GM19328 (cell line): ENCODE measurements at regions not wholly inside any gene's neighbourhood (a gene's known extent, or its start where the extent isn't known, plus 50 kb on each side); places are given as distances from the start of the nearest gene placed in this dataset.

Experiments
- ATAC-seq: cut with Tn5 transposase; IDR thresholded peaks from one replicate; pipeline ENCODE4 v1.9.1; 2021; ENCODE audit warnings: mild to moderate bottlenecking, moderate library complexity; ENCODE audit not compliant: unreplicated experiment

DNA sequence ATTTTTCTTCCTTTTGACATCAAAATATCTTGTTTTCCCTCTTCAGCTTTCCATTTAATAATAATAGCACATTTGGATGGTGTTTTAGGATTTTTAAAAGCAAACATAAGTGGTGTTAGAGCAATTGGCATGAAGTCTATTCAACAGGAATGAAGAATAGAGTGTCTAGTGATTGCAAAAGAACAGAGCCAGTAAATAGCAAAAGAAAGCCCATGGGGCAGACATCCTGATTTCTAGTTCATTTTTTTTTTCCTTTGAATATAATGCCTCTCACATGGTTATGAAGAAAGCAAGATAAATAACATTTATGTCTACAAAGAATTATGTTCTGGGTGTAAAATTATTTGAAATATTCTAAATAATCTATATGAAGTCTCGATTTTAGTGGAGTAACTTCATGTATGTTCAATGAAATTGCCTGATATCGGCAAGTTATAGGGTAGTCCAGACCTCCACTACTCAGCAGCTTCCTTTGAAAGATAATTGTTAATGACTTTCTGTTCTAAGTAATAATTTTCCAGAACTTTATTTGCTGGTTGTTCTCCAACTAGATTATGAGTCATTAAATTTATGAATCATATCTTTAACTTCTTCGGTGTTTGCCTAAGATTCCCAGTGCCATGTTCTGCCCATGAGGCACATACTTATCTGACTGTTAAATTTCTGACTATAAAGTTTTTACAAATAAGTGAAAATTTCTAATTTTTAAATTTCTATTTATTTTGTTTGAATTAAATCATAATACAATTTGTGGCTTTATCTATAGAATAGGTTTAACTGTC is 587.9 kb downstream of the TLL1 start:
- ATAC-seq = no peak

DNA sequence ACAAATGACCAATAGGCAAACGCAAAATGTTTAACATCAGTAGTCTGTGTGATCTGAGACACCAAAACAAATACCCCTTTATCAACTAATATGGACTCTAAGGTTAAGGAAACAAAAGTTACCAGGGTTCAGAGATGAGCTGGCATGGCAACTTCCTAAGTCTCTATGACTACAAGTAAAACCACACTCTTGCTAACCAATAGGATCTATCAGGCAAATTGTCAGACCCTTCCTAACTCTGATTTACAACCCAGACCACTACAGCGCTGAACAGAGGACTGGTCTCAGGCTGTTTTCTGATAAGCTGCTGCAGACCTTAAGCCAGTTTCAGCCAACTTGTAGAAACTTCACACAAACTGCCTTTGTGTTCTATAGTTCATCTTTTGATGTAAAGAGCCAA is 608.0 kb downstream of the TLL1 start:
- no peak for ATAC-seq

DNA sequence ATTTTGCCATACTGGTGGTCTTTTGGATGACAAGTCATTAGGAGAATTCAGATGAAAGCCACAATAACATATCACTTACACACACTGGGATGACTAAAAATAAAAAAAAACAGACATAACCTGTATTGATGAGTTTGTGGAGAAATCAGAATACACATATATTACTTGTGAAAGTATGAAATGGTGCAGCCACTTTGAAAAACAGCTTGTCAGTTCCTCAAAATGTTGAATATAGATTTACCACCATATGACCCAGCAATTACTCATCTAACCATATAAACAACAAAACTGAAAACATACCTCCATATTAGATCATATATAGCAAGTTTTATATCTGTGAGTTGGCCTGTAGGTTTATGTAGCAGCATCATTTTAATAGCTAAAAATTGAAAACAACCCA is 608.7 kb downstream of the TLL1 start:
- ATAC-seq = no peak

DNA sequence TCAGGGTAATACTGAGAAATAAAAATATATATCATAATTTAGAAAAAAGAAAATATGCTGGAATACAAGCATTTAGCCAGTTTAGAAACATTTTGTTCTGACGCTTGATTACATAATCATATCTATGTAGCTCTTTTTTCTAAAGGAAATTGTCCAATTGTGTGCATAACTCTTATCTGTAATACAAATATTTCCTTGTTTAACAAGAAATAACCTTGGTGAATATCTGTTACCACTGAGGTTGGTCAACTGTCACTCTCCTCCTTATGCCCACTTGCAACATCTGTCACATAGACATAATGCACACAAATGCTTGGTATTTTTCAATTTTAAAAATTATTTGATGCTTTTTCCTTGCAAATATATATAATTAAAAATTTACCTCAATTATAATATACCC is 609.7 kb downstream of the TLL1 start:
- no peak for ATAC-seq

DNA sequence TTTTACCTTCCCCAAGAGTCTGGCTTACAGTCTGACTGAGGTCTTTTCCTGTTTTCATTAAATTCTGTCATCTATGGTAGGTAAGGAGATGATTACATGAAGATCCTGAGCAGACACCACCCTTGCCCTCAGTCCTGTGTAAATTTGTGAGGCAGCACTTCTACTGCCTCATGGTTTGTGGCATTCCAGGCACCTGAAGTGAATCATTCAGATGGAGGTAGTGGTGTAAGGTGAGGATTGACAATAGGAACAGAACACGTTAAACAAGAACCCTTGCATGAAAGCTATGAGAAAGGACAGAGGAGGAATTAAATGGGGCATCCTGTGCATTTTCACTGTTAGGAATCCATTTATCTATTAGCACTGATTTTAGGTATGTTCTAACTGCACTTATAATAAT is 618.6 kb downstream of the TLL1 start:
- no peak for ATAC-seq

DNA sequence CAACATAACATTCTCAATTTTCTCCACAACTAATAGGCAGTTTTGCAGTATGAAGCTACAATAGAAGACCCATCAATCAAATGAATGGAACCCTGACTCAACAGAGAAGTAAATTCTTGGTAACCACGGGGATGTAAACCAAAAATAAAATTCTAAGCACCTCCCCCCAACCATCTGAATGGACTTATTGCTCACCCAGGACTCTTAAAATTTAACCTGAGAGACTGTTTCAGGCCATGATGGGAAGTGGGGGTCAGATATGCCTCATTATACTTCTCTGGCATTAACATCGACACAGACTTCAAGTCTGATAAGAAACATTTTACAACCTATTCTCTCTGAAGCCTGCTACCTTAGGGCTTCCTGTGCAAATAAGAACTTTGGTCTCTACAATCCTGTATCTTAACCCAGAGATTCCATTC is 620.9 kb downstream of the TLL1 start:
- no peak for ATAC-seq

DNA sequence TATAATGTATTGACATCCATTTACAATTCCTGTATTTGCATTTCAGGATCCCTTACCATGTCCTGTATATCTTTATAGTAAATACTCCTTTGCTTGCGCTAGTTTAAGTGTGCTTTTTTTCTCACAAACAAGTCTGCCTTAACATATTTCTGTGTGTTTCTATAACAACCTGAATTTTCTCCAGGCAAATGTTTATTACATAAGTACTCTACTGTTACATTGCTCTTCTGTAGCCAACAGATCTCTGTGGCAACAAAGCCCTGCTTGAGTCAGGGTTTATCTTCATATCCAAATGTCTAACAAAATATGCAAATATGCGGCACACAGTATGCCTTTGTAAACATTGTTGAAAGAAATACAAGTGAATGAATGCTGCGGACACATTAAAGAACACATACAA is 625.5 kb downstream of the TLL1 start:
- ATAC-seq = no peak

DNA sequence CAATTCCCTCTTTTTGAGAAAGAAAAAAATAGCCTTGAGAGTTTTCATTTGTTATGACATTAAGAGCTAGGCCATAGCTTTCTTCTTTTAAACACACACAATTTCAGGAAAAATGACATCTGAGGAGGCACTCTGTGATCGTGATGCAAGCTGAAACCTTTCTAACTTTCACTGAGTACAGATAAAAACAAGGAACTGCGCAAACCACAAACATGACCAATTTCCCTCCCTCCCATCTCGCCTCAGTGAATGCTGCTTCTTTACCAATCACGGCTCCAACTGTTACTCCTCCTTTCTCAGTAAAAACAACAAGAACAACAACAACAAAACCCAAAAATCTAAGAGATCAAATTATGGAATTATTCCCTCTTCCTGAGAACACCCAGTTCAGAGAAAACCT is 626.8 kb downstream of the TLL1 start:
- no peak for ATAC-seq

DNA sequence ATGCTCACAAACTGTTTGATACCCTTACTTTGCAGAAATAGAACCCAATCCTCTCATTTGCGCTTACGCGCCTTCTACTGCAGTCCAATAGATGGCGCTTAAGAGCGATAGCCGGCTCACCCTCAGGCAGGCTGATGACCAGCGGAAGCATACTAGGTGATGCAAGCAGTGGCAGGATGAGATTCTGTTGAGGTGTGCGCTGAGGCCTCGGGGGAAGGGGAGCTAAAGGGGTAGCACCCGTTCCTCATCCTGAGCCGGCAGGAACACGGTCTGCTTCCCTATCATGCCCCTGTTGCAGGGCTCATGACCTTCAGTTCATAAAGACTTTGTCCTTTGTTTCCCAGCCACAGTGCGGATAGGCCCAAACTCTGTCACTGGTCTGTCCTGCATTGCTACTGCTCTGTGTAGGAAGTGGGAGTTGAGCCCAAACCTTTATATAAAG is 628.9 kb downstream of the TLL1 start:
- no peak for ATAC-seq

DNA sequence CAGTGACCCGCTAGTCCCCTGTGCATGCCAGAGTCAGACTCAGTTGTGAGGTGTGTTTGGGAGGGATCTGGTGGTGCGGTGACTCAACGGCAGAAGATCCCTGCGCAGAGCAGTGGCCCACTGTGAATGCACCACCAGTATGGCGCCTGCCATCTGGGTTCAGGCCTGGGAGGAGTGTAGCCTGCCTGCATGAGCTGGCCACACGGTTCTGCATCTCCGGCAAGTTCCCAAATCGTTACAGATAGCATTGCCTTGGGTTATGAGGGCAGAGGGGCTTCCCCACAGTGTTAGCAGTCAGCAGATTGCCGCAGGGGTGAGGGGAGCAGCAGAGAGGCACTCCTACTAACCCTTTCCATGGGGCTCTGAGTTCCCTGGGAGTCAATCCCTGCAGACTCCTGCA is 629.6 kb downstream of the TLL1 start:
- no peak for ATAC-seq

DNA sequence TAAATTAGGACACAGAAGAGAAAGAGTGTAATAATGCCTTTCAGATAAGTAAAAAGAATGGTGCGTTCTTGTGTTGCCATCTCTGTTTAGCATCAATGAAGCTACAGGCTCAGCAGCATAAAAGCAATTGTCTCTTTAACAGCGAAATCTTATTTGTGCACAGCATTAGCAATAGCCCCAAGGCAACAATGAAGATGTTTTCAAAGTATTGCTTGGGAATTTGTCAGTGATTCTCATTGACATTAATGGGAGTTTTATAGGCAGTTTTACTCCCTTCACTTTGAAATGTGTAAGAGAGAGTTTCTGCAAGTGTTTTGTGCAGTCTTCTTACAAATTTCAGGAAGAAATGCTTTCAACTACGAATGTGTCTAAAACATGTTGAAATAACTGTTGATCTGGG is 633.0 kb downstream of the TLL1 start:
- no peak for ATAC-seq

DNA sequence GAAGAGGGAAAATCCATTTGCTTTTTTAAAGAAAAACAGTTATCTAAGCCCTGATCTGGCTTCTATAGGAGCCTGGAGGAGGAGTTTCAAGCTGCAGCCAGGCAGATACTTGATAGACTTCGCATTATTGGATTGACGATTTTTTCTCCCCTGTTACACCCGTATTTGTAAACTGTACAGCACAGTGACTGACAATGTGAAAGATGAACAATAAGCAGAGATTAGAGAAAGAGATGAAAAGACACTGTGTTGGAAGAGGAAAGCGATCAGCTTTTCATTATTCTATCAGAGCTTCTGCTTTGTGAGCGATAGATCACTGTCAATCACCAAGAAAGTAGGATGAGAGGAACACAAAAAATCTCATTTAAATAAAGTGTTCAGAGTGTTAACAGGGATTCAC is 639.2 kb downstream of the TLL1 start:
- ATAC-seq = no peak

DNA sequence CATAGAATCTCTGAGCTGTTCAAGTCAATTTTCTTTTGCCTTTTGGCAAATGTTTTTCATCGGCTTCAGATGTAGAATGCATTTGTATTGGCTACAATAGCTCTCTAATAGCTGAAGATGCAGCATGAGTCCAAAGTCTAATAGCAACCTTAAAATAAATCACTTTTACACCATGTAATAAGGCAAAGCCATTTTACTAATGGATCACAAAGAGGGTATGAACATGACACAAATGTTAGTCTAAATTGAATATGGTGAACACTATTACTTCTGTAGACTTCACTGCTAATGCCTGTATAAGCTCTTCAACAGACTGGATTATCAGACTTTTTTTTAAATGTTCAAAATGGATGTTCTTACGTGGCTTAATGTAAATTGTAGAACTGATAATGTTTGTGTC is 645.3 kb downstream of the TLL1 start:
- no peak for ATAC-seq

DNA sequence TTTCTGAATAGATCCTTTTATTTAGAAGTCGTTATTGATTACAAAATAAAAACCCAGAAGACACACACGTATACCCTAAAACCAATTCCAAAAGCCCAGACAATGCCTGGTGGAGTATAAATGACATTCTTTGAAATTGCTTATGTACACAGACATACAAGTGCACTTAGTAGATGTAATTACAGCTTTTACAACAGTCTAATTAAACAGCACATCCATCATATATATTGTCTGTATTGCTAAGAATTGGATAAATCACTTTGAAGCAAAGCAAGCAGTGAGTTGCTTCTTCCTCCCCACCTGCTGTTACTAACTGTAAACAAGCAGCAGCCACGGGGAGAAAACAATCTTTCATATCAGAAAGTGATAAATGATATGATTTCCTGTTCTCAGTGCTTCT is 645.7 kb downstream of the TLL1 start:
- no peak for ATAC-seq

DNA sequence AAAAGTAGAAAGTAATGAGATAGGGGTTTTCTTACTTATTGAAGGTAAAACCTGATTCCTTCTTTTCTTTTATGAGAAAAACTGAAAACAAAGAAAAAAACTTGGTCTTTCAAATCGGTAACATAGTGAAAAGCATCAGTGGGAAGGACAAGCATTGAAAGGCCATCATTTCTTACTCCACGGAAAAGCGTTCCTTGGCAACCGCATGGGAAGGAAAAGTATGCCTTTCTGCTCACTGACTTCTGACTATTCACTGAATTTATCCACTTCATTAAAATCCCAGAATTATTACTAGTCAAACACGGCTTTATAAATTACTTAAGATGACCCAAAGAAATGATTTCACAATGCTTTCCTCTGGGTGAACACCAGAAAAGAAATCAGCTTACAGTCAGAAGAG is 646.7 kb downstream of the TLL1 start:
- no peak for ATAC-seq

DNA sequence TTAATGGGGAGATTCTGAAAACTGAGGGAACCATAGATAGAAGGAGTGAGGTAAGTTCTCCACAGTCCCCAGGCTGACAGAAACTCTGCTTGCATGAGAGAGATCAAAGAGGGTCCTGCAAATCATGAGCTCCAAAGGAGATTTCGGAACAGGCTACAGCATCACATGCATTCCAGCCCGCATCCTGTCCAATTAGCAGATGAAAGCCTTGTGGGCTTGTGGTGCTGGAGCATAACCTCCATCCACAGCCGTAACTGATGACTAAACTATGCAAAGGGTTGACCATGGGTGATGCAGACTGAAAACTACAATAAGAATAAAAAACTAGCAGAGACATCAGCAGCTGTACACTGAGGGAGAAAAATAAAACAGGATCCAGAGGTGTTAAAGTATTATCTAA is 654.5 kb downstream of the TLL1 start:
- ATAC-seq = no peak

DNA sequence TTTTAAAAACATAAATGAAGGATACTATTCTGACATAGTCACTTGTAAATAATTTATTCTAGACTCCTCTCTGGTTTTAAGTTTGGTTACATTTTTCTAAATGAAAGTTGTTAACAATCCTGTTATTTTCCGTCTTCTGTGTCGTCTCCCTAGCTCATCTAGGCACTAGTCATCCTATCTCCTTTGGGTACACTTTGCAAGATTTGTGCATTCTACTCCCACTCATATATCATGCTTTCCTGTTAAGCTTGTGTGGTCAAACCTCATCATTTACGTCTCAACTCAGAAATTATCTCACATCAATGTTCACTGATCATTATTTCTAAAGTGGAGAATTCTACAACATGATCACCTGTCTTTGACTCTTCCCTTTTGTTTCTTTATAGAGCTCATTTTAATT is 658.7 kb downstream of the TLL1 start:
- no peak for ATAC-seq

DNA sequence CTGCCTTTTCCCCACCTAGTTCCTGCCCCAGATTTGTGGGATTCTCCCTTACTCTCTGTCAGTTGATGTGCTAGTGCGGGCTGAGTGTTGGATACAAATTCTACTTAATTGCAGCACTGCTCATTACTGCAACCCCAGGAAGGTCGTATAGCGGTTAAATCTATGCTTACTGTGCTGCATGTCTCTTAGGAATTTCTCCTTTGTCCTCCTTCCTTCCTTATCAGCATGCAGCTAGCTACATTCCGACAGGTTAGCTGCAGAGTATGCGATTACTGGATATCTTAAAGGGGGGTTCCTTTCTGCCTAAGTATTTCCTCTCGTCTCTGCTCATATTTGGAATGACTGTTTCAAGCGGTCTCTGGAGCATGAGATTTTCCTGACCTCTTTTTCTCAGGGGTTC is 662.8 kb downstream of the TLL1 start:
- ATAC-seq = no peak

DNA sequence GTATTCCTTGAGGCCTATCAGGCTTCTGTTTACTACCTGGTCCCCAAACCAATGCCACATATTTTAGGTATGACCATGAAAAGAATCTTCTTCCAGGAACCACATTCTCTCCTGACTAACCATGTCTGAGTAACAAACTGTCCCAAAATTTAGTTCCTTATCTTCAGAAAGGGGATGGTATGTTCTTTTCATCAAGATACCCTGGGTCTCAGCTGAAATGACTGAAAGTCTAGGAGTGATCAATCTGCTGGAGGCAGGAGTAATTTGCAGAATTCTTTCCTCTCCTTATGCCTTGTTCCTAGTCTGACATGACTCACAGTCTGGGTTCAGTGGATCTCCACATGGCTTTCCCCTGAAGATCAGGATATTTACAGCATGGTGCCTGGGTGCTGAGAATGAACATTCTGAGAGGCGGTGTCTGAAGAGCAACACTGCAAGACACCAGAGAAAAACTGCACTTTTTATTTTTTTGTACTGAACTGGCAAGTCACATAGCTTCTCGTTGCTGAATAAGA is 665.5 kb downstream of the TLL1 start:
- ATAC-seq = no peak

DNA sequence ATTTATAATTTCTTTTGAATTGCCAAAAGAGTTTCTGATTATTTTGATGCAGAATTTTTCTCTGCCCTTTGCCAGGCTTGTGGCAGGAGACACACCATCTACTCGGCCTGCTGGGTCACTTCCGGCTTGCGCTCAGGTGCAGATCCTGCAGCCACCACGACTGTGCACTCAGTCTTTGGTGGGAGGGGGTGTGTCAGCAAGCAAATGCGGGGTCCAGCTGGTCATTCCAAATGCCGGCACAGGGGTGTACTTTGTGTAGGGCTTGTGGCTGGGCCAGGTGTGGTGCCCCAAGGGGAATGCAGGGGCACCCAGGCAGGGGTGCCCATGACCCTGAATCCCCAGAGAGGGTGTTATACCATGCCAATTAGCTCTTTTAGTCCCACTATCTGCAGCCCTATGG is 673.0 kb downstream of the TLL1 start:
- no peak for ATAC-seq

DNA sequence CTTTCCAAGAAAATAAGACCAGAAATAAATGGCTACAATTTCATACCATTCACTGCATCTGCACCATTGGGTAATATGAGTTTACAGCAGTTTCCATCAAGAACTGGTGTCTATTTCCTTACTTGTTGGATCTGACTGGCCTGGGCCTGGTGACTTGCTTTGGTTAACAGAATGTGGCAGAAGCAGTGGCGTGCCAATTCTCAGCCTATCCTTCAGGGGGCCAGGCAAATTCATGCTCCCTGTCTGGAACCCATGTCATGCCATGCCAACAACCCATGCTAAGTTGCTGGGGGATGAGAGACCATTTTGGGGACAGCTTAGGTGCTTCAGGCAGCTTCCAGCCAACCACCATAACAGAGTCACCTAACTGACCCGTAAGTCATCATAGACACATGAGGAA is 656.7 kb downstream of the SPOCK3 start:
- no peak for ATAC-seq

DNA sequence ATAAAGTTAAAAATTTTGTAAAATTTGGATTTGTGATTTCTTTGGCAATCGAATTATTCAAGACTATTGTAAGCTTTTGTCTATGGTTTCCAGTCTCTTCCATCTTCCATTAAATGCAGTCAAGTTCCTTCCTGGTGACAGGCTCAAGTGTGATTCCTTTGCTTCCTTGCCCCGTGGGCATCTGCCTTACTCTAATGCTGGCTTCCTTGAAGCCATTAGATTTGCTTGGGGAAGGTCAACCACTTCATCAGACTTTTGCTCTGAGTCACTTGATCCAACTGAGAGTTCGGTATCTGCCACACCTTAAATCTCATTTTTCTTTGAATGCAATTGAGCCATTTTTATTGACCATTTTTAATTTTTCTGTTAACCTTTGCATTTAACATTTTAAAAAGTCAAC is 648.8 kb downstream of the SPOCK3 start:
- ATAC-seq = no peak

DNA sequence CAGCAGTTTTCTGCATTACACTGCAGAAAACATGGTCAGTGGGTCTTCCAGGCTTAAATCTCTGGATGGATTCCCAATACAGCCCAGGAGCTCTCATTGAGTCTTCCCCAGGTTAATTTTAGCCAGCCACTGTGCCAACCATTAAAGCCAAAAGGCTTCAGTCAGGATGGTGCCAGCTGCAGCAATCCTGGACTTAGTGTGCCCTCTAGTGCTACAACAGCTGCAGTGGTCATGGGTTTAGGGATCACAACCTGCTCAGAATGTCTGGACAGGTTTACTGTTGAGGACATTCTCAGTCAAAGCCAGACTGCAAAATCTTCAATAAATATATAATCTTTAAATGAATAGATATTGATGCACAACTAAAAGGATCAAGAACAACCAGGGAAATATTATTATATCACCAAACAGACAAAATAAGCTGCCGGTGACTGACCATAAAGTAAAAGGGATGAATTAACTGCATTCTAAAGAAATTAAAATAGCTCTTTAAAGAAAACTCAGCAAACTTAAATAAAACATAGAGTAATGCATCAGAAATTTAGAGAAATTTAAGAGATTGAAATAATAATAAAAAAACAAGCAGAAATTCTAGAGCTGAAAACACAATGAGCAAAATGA is 639.9 kb downstream of the SPOCK3 start:
- ATAC-seq = no peak
